ENCODE measurements at regions not wholly inside any gene's neighbourhood (a gene's known extent, or its start where the extent isn't known, plus 50 kb on each side); places are given as distances from the start of the nearest gene placed in this dataset.

DNA sequence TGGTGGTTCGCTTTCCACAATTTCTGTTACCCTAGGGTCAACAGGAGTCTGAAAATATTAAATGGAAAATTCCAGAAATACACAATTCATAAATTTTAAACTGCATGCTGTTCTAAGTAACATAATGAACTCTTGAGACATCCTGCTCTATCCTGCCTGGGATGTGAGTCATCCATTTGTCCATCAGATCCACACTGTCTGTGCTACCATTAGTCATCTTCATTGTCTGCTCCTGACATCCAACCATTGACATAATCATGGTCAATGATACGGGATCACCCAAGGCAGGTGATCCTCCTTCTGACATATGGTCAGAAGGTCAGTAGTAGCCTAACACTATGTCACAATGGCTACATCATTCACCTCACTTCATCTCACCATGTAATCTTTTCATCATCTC is 276.7 kb upstream of the KIF2A start:
- Mint-ChIP-seq H3K4me3 (no peak overlapping the region), H3K36me3 (no peaks in the 10 kb centered on the region), H3K9me3 (peaks cover 15% of the 10 kb centered on the region), H3K27ac (no peak overlapping the region), H3K4me1 (no peaks in the 10 kb centered on the region), H3K27me3 (ENCODE audit: low read depth) (peaks cover 58% of the 10 kb centered on the region)
- no peak for DNase-seq (ENCODE audit: low spot score in 2 of 2, unreplicated experiment in 2 of 2)
- TF ChIP-seq CTCF (IDR thresholded peaks at IDR 0.05; ENCODE audit: unreplicated experiment), result no peak

- Mint-ChIP-seq H3K27ac (no peak overlapping the region), H3K4me1 (no peaks in the 10 kb centered on the region), H3K9me3 (peaks cover 13% of the 10 kb centered on the region), H3K27me3 (ENCODE audit: low read depth) (peaks cover 61% of the 10 kb centered on the region), H3K36me3 (no peaks in the 10 kb centered on the region), H3K4me3 (no peak overlapping the region)
- no peak for DNase-seq (ENCODE audit: low spot score in 2 of 2, unreplicated experiment in 2 of 2)
- no peak for TF ChIP-seq CTCF (IDR thresholded peaks at IDR 0.05; ENCODE audit: unreplicated experiment)
Measured at GRCh38 chr5:62030326-62030725, 275.7 kb upstream of the KIF2A start.

DNA sequence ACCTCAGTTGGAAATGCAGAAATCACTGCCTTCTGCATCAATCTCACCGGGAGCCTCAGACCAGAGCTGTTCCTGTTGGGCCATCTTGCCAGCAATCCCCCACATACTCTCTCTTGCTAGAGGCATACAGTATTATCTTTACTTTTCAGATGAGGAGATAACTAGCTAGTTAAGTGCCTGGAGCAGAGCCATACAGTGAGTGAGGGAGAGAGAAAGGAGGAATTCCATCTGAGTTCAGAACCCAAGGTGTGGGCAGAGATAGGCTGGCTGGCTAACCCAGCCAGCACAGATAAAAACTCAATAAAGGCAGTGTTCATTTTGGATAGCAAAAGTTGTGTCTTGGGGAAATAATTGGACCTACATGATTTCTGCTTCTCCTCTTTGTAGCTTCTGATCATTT is 268.0 kb upstream of the KIF2A start:
- Mint-ChIP-seq H3K9me3 (peaks cover 7% of the 10 kb centered on the region), H3K36me3 (no peaks in the 10 kb centered on the region), H3K4me3 (no peak overlapping the region), H3K4me1 (peaks cover 13% of the 10 kb centered on the region), H3K27me3 (ENCODE audit: low read depth) (peaks cover 79% of the 10 kb centered on the region), H3K27ac (no peak overlapping the region)
- TF ChIP-seq CTCF (IDR thresholded peaks at IDR 0.05; ENCODE audit: unreplicated experiment), result no peak
- no peak for DNase-seq (ENCODE audit: low spot score in 2 of 2, unreplicated experiment in 2 of 2)

DNA sequence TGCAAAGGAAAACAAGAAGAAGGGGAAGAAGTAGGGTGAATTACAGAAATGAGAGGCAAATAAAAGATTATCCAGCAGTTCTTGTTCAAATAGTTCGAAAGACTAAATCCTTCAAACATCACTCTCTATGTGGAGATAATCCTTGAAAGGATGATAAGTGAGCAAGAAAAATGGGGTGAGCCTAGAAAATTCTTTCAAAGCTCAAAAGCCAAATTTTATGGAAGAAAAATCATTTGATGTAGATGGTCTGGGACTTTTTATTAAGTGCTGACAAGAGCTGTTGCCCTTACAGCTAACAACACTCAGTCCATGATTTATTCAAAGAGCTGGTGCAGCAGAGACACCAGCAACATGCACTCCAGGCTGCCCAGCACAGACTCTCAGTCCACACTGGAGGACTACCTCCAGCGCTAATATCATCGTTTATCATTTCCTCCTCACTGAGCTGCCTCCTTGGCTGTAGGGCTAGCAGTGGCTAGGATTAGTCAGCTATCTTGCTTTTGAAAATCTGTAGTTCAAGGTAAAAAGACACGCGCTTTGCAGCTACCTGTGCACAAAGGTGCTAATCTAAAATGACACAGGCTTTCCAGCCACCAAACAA is 264.8 kb upstream of the KIF2A start:
- no peak for TF ChIP-seq CTCF (IDR thresholded peaks at IDR 0.05; ENCODE audit: unreplicated experiment)
- Mint-ChIP-seq H3K9me3 (peaks cover 5% of the 10 kb centered on the region), H3K27ac (no peak overlapping the region), H3K36me3 (no peaks in the 10 kb centered on the region), H3K4me1 (peaks cover 13% of the 10 kb centered on the region), H3K27me3 (ENCODE audit: low read depth) (peaks cover 76% of the 10 kb centered on the region), H3K4me3 (no peak overlapping the region)
- no peak for DNase-seq (ENCODE audit: low spot score in 2 of 2, unreplicated experiment in 2 of 2)

GRCh38 chr5:62042007-62042406 is 264.0 kb upstream of the KIF2A start:
- H3K4me3 Mint-ChIP-seq, result no peak overlapping the region
- H3K36me3 Mint-ChIP-seq, result no peaks in the 10 kb centered on the region
- H3K4me1 Mint-ChIP-seq, result peaks cover 13% of the 10 kb centered on the region
- peaks cover 7% of the 10 kb centered on the region for H3K9me3 Mint-ChIP-seq
- TF ChIP-seq CTCF (IDR thresholded peaks at IDR 0.05; ENCODE audit: unreplicated experiment), result no peak
- no peak overlapping the region for H3K27ac Mint-ChIP-seq
- peaks cover 72% of the 10 kb centered on the region for H3K27me3 Mint-ChIP-seq (ENCODE audit: low read depth)
- DNase-seq (ENCODE audit: low spot score in 2 of 2, unreplicated experiment in 2 of 2), result no peak

All from mesothelial cell of epicardium (in vitro differentiated cells).